ENCODE measurements at regions not wholly inside any gene's neighbourhood (a gene's known extent, or its start where the extent isn't known, plus 50 kb on each side); places are given as distances from the start of the nearest gene placed in this dataset.

DNA sequence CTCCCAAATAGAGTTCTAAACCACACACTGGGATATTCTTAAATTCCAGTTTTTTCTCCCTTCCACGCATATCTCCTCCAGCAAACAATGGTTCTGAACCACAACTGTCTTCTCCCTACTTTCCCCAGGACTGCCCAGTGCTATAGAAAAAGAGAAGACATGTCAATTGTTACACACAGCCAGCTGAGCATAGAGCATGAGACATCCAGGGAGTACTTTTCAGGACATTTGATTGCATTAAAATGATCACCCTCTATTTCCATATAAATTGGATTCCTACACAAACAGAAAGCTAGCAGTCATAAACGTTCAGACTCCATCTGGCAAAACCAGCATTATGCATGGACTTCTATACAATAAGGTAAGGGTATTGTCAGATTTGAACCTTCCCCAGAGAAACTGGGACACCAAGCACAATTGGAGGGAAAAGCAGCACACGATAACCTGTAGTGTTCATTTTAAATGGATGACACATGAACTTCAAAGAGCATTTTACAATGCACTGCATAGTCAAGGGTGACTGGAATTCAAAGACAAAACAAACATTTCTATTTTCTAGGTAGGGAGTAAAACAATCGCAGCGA is 93.1 kb upstream of the HEY2 start:
- H3K36me3 Mint-ChIP-seq, result no peaks in the 10 kb centered on the region
- no peak overlapping the region for H3K4me3 Mint-ChIP-seq
- no peak for DNase-seq (ENCODE audit: low spot score in 2 of 2, unreplicated experiment in 2 of 2)
- H3K4me1 Mint-ChIP-seq, result peaks cover 7% of the 10 kb centered on the region
- TF ChIP-seq, protein P1, sequence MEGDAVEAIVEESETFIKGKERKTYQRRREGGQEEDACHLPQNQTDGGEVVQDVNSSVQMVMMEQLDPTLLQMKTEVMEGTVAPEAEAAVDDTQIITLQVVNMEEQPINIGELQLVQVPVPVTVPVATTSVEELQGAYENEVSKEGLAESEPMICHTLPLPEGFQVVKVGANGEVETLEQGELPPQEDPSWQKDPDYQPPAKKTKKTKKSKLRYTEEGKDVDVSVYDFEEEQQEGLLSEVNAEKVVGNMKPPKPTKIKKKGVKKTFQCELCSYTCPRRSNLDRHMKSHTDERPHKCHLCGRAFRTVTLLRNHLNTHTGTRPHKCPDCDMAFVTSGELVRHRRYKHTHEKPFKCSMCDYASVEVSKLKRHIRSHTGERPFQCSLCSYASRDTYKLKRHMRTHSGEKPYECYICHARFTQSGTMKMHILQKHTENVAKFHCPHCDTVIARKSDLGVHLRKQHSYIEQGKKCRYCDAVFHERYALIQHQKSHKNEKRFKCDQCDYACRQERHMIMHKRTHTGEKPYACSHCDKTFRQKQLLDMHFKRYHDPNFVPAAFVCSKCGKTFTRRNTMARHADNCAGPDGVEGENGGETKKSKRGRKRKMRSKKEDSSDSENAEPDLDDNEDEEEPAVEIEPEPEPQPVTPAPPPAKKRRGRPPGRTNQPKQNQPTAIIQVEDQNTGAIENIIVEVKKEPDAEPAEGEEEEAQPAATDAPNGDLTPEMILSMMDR (IDR thresholded peaks at IDR 0.05; ENCODE audit: unreplicated experiment), result no peak
- H3K9me3 Mint-ChIP-seq, result no peaks in the 10 kb centered on the region
- no peak overlapping the region for H3K27ac Mint-ChIP-seq
- H3K27me3 Mint-ChIP-seq (ENCODE audit: low read depth), result no peaks in the 10 kb centered on the region

DNA sequence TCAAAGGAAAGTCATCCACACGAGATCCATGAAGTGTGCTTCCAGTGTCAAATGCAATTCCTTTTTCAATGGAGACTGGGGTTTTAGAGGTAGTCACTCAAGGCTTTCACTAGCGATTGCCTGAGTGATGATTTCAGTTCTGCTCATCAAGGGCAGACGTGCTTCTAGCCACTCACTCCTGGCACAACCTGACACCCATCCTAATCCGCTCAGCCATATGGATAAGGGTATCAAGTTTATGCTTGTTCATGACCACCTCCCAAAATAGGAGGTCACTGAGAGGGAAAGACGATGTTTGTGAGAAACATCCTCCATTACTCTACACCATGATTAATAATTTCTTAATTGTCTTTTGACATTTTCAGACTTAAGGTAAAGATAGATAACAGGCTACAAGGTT is 91.3 kb upstream of the HEY2 start:
- no peaks in the 10 kb centered on the region for H3K27me3 Mint-ChIP-seq (ENCODE audit: low read depth)
- H3K27ac Mint-ChIP-seq, result no peak overlapping the region
- H3K4me1 Mint-ChIP-seq, result peaks cover 12% of the 10 kb centered on the region
- H3K36me3 Mint-ChIP-seq, result no peaks in the 10 kb centered on the region
- no peak overlapping the region for H3K4me3 Mint-ChIP-seq
- TF ChIP-seq, protein P1 (IDR thresholded peaks at IDR 0.05; ENCODE audit: unreplicated experiment), result no peak
- no peak for DNase-seq (ENCODE audit: low spot score in 2 of 2, unreplicated experiment in 2 of 2)
- no peaks in the 10 kb centered on the region for H3K9me3 Mint-ChIP-seq

DNA sequence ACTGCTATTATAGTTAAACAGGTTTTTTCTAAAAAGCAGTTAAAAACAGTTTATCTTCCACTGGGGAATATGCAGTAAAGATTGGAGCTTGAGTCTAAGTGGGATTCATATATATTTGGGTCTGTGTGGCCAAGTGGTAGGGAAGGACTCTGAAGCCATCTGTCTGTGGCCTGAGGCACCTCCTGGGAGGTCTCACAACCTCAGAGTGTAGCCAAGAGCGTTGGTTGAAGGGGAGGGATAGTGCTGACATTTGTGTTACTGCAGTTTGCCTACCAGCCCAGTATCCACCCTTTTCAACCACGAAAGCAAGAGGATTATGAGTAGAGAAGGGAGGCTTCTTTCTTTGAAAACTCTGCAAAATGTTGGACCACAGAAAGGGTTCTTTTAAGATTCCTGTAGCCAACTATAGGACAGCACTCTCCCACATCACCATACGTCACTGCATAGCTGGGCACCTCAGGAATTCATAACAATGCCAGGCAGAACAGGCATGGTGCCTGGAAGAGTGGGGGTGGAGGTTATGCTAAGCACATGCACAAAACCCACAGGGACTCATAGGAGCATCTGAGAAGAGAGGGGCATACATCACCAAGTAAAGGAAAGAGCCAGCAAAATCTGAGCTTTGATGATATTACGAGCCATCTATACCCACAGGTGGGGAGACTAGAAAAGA is 90.5 kb upstream of the HEY2 start:
- no peak overlapping the region for H3K27ac Mint-ChIP-seq
- peaks cover 14% of the 10 kb centered on the region for H3K4me1 Mint-ChIP-seq
- H3K4me3 Mint-ChIP-seq, result no peak overlapping the region
- H3K27me3 Mint-ChIP-seq (ENCODE audit: low read depth), result no peaks in the 10 kb centered on the region
- TF ChIP-seq, protein P1 (IDR thresholded peaks at IDR 0.05; ENCODE audit: unreplicated experiment), result no peak
- no peaks in the 10 kb centered on the region for H3K9me3 Mint-ChIP-seq
- no peaks in the 10 kb centered on the region for H3K36me3 Mint-ChIP-seq
- no peak for DNase-seq (ENCODE audit: low spot score in 2 of 2, unreplicated experiment in 2 of 2)

DNA sequence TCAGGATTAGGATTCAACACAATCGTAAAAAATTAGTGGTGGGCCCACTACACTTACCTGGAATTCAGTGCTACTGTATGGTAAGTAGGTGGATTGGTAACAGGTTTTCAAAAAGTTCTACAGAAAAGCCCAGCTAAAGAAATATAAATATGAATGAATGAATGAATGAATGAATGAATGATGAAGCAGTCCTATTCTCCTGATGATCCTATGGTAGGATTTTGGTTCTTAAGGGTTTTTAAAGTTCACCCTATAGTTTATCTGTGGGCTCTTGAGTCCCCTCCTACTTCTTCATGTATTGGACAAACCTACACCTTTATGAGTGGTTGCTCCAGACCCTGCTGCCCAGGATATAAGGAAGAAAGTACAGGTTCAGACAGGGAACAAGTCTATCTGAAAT is 89.5 kb upstream of the HEY2 start:
- no peaks in the 10 kb centered on the region for H3K27me3 Mint-ChIP-seq (ENCODE audit: low read depth)
- peaks cover 14% of the 10 kb centered on the region for H3K4me1 Mint-ChIP-seq
- no peaks in the 10 kb centered on the region for H3K36me3 Mint-ChIP-seq
- TF ChIP-seq, protein P1 (IDR thresholded peaks at IDR 0.05; ENCODE audit: unreplicated experiment), result no peak
- H3K4me3 Mint-ChIP-seq, result no peak overlapping the region
- no peak overlapping the region for H3K27ac Mint-ChIP-seq
- no peaks in the 10 kb centered on the region for H3K9me3 Mint-ChIP-seq
- DNase-seq (ENCODE audit: low spot score in 2 of 2, unreplicated experiment in 2 of 2), result no peak

DNA sequence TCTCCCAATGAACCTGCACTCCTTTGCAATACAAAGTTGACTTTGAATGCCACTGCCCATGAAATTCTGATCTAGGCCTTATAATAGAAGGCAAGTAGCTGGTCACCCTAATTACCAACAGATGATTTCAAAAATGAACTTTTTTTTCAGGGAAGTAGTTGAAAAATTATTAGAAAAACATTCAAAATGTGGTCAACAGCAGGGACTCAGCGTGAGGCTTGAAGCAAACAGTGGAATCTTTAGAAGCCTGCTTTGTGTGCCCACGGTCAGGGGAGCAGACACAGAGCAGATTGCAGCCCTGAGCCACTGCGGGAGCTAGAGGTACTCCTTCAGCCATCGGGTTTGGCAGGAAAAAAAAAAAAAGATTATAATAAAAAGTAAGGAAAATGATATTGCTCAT is 87.1 kb upstream of the HEY2 start:
- Mint-ChIP-seq H3K9me3 (no peaks in the 10 kb centered on the region), H3K36me3 (no peaks in the 10 kb centered on the region), H3K27ac (no peak overlapping the region), H3K4me1 (peaks cover 18% of the 10 kb centered on the region), H3K4me3 (no peak overlapping the region), H3K27me3 (ENCODE audit: low read depth) (no peaks in the 10 kb centered on the region)
- TF ChIP-seq, protein P1 (IDR thresholded peaks at IDR 0.05; ENCODE audit: unreplicated experiment), result no peak
- DNase-seq (ENCODE audit: low spot score in 2 of 2, unreplicated experiment in 2 of 2), result no peak
